Neural crest cell (in vitro differentiated cells): ENCODE measurements at regions not wholly inside any gene's neighbourhood (a gene's known extent, or its start where the extent isn't known, plus 50 kb on each side); places are given as distances from the start of the nearest gene placed in this dataset.

Experiments
- DNase-seq: peaks from one replicate; pipeline ENCODE4 v3.0.0; 2021; ENCODE audit warnings: low read depth, mixed read lengths, low spot score
- H3K27ac Mint-ChIP-seq: one replicate; pipeline ENCODE4 v1.8.0; 2021; ENCODE audit warnings: mild to moderate bottlenecking, mixed read lengths; ENCODE audit not compliant: unreplicated experiment
- H3K27me3 Mint-ChIP-seq: 2 replicates; pipeline ENCODE4 v1.8.0; 2021; ENCODE audit warnings: low read depth, mild to moderate bottlenecking, mixed read lengths
- H3K36me3 Mint-ChIP-seq: 2 replicates; pipeline ENCODE4 v1.8.0; 2021; ENCODE audit warnings: low read depth, mild to moderate bottlenecking, mixed read lengths
- H3K4me1 Mint-ChIP-seq: 2 replicates; pipeline ENCODE4 v1.8.0; 2021; ENCODE audit warnings: mixed read lengths
- H3K4me3 Mint-ChIP-seq: one replicate; pipeline ENCODE4 v1.8.0; 2021; ENCODE audit warnings: mild to moderate bottlenecking, mixed read lengths
- H3K9me3 Mint-ChIP-seq: 2 replicates; pipeline ENCODE4 v1.8.0; 2021; ENCODE audit warnings: mixed read lengths
- TF ChIP-seq, protein P1 (sequence below): fragments of 200-600 bp; sonication (generic); conservative IDR thresholded peaks from 2 replicates; pipeline ENCODE4 v1.5.0; 2021; ENCODE audit warnings: antibody characterized with exemption, mild to moderate bottlenecking

DNA sequence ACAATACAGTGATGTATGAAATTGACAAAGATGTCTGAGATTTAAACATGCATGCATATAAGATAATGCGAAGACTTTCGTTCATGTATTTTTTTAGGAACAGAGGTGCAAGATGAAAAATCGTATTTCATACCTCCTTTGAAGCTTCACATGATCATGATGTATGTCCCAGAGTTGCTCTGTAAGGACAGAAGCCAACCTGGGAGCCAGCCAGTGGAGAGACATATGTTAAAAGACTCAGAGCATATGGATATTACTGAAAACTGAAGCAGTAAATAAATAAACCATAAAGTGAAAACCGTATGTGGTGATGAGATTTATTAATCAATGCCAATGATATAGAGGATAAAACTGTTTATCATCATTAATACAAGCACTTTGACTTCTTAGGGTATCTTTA is 424.4 kb upstream of the NETO1 start:
- Mint-ChIP-seq H3K9me3 (no peaks in the 10 kb centered on the region), H3K27me3 (no peaks in the 10 kb centered on the region), H3K4me3 (no peak overlapping the region), H3K27ac (no peak overlapping the region), H3K36me3 (no peaks in the 10 kb centered on the region), H3K4me1 (no peaks in the 10 kb centered on the region)
- DNase-seq: no peak
- TF ChIP-seq, protein P1, sequence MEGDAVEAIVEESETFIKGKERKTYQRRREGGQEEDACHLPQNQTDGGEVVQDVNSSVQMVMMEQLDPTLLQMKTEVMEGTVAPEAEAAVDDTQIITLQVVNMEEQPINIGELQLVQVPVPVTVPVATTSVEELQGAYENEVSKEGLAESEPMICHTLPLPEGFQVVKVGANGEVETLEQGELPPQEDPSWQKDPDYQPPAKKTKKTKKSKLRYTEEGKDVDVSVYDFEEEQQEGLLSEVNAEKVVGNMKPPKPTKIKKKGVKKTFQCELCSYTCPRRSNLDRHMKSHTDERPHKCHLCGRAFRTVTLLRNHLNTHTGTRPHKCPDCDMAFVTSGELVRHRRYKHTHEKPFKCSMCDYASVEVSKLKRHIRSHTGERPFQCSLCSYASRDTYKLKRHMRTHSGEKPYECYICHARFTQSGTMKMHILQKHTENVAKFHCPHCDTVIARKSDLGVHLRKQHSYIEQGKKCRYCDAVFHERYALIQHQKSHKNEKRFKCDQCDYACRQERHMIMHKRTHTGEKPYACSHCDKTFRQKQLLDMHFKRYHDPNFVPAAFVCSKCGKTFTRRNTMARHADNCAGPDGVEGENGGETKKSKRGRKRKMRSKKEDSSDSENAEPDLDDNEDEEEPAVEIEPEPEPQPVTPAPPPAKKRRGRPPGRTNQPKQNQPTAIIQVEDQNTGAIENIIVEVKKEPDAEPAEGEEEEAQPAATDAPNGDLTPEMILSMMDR: no peak

DNA sequence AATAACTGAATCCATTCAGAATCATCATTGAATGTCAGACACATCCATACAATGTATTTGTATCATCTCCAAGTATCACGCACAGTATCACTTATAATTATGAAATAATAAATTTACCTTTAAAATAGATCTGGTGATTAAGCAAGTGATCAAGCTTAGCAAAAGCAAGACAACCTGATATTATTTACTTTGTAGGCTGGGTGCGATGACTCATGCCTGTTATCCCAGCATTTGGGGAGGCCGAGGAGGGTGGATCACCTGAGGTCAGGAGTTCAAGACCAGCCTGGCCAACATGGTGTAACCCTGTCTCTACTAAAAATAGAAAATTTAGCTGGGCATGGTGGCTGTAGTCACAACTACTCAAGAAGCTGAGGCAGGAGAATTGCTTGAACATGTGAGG is 421.0 kb upstream of the NETO1 start:
- H3K9me3 Mint-ChIP-seq: no peaks in the 10 kb centered on the region
- DNase-seq: no peak
- TF ChIP-seq, protein P1: no peak
- H3K4me3 Mint-ChIP-seq: no peak overlapping the region
- no peaks in the 10 kb centered on the region for H3K27me3 Mint-ChIP-seq
- no peak overlapping the region for H3K27ac Mint-ChIP-seq
- H3K36me3 Mint-ChIP-seq: no peaks in the 10 kb centered on the region
- H3K4me1 Mint-ChIP-seq: no peaks in the 10 kb centered on the region

DNA sequence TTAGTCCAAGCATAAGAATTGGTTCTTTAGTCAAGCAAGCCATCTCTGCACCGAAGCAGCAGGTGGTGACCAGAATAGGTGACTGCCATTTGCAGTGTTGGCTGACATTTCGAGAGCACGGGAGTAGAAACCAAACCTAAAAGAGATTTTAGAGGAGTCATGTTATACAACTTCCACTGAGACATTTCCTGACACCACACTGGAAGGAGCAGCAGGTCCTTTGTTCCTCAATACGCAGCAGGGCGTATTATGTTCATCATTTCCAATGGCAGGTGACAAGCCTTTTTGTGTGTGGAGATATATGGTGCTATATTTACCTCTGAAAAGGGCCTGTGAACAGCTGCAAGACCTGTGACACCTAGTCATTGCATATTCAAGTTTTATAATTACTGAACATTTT is 418.8 kb upstream of the NETO1 start:
- H3K9me3 Mint-ChIP-seq: no peaks in the 10 kb centered on the region
- H3K27ac Mint-ChIP-seq: no peak overlapping the region
- no peaks in the 10 kb centered on the region for H3K36me3 Mint-ChIP-seq
- DNase-seq: no peak
- H3K4me3 Mint-ChIP-seq: no peak overlapping the region
- no peaks in the 10 kb centered on the region for H3K4me1 Mint-ChIP-seq
- TF ChIP-seq, protein P1: no peak
- no peaks in the 10 kb centered on the region for H3K27me3 Mint-ChIP-seq

DNA sequence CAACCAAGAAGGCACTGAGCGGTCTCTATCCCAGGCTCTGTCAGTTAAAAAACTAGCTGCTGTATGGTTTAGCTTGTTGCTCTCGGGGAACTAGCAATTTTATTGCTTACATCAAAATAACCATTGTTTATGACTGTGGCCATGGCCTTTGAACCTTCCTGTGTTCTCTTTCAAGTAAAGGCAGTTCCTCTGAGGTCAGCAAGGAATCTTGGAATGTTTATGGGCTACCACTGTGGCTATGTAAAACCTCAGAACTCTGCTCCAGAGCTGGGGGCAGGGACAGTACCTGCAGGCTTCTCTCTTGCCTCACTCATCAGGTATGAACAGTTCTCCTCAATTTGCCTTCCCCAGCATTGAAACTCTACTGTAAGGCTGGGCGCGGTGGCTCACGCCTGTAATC is 416.0 kb upstream of the NETO1 start:
- H3K9me3 Mint-ChIP-seq: peaks cover 2% of the 10 kb centered on the region
- no peak overlapping the region for H3K4me3 Mint-ChIP-seq
- no peaks in the 10 kb centered on the region for H3K4me1 Mint-ChIP-seq
- H3K27me3 Mint-ChIP-seq: no peaks in the 10 kb centered on the region
- DNase-seq: no peak
- H3K36me3 Mint-ChIP-seq: no peaks in the 10 kb centered on the region
- H3K27ac Mint-ChIP-seq: no peak overlapping the region
- TF ChIP-seq, protein P1: no peak

DNA sequence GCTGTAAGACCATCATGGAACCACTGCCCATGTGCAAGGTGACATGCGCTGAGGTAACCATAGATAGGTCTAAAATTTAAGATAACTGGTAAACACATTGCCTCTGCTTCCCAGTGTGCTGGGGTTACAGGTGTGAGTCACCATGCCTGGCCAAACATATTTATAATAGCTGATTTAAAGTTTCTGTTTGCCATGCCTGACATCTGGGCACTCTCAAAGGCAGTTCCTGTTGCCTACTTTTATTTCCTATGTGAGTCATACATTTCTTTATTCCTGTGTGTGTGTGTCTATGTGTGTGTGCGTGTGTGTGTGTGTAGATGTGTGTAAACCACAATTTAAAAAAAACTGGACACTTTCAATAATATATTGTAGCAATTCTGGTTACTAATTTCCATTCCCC is 415.2 kb upstream of the NETO1 start:
- Mint-ChIP-seq H3K4me3 (no peak overlapping the region), H3K27ac (no peak overlapping the region), H3K9me3 (peaks cover 2% of the 10 kb centered on the region), H3K27me3 (no peaks in the 10 kb centered on the region), H3K36me3 (no peaks in the 10 kb centered on the region), H3K4me1 (no peaks in the 10 kb centered on the region)
- DNase-seq: no peak
- TF ChIP-seq, protein P1: no peak

DNA sequence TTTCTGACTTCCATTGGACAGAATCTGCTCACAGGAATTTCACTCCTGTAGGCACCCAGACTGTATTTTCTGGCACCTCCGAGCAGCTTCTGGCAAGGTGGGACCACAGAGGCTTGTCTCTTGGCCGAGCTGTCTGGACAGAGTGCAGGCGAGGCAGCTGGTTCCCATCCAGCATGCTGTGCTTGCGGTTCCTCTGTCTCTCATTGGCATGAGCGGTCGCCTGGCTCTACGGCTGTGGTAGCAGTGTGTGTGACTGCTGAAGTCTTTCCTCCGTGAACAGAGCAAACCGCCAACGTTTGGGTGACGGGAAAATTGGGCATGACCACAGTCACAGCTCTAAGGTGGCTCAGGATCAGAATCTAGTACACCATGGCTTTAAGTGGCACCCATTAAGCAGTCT is 411.7 kb upstream of the NETO1 start:
- no peak for DNase-seq
- H3K9me3 Mint-ChIP-seq: peaks cover 2% of the 10 kb centered on the region
- TF ChIP-seq, protein P1: no peak
- no peaks in the 10 kb centered on the region for H3K27me3 Mint-ChIP-seq
- H3K36me3 Mint-ChIP-seq: no peaks in the 10 kb centered on the region
- no peak overlapping the region for H3K27ac Mint-ChIP-seq
- no peak overlapping the region for H3K4me3 Mint-ChIP-seq
- H3K4me1 Mint-ChIP-seq: no peaks in the 10 kb centered on the region
